ENCODE measurements at regions not wholly inside any gene's neighbourhood (a gene's known extent, or its start where the extent isn't known, plus 50 kb on each side); places are given as distances from the start of the nearest gene placed in this dataset.
"Not testable (repeated sequence)": the region's sequence is repeated elsewhere in the genome, so short reads cannot be mapped to it uniquely, and the experiment has no call there.

- Histone ChIP-seq H3K9me3 (no peaks in the 10 kb centered on the region), H3K4me3 (no peak overlapping the region), H3K36me3 (no peaks in the 10 kb centered on the region), H3K27me3 (no peaks in the 10 kb centered on the region), H3K27ac (no peak overlapping the region), H3K4me1 (no peaks in the 10 kb centered on the region)
- DNase-seq (no peak), ATAC-seq (no peak)
- intact Hi-C loops (cut with DNase I; ENCODE audit: low total_unique reads) (no loop called here), in situ Hi-C loops (cut with MboI; ENCODE audit: low sequenced_read_pairs in 4 of 4) (no loop called here)
- TF ChIP-seq POLR2A (IDR thresholded peaks at IDR 0.05) = no peak
- no peak for TF ChIP-seq CTCF (IDR thresholded peaks at IDR 0.05 in 4 of 5, conservative IDR thresholded peaks at IDR 0.05 in 1 of 5)
These were observed 358.7 kb upstream of the EMCN start for GRCh38 chr4:100876546-100876945.

DNA sequence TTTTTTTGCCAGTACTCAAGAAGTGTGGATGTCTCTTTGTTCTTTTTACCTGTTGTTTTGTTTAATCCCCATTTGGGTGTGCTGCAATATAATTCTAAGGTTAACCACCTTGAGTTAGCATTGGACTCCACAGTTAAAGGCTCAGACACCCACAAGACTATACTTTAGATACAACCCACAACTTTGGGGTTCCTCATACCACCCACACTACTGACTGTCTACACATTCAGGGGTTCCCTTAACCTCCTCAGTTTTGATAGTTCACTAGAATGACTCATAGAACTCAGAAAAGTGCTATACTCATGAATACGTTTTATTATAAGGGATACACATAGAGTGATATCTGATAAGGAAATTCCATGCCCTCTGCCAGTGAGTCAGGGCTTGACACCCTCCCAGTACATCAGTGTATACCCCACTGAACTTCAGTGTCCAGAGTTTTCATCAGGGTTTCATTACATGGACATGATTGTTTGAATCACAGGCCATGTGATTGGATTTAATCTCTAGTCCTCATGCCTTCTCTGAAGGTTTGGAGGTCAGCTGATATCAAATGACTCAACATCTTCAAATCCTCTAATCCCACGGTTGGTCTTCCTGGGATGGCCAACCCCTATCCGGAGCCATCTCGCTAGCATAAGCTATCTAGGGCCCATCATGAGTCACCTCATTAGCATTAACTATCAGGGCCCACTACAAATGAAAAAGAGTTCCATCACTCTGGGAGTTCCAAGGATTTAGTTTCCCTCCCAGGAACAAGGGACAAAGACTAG is 357.7 kb upstream of the EMCN start:
- DNase-seq (no peak), ATAC-seq (no peak)
- Histone ChIP-seq H3K27me3 (no peaks in the 10 kb centered on the region), H3K4me3 (no peak overlapping the region), H3K27ac (no peak overlapping the region), H3K9me3 (no peaks in the 10 kb centered on the region), H3K36me3 (no peaks in the 10 kb centered on the region), H3K4me1 (no peaks in the 10 kb centered on the region)
- no peak for TF ChIP-seq POLR2A (IDR thresholded peaks at IDR 0.05)
- TF ChIP-seq CTCF (IDR thresholded peaks at IDR 0.05 in 4 of 5, conservative IDR thresholded peaks at IDR 0.05 in 1 of 5) = no peak
- in situ Hi-C loops (cut with MboI; ENCODE audit: low sequenced_read_pairs in 4 of 4) = no loop called here
- intact Hi-C loops (cut with DNase I; ENCODE audit: low total_unique reads) = no loop called here

GRCh38 chr4:100872811-100873210 is 355.0 kb upstream of the EMCN start:
- no peak for TF ChIP-seq POLR2A (IDR thresholded peaks at IDR 0.05)
- Histone ChIP-seq H3K4me3 (no peak overlapping the region), H3K36me3 (no peaks in the 10 kb centered on the region), H3K27ac (no peak overlapping the region), H3K4me1 (no peaks in the 10 kb centered on the region), H3K9me3 (no peaks in the 10 kb centered on the region), H3K27me3 (no peaks in the 10 kb centered on the region)
- no peak for ATAC-seq
- DNase-seq = no peak
- intact Hi-C loops (cut with DNase I; ENCODE audit: low total_unique reads) = no loop called here
- in situ Hi-C loops (cut with MboI; ENCODE audit: low sequenced_read_pairs in 4 of 4) = no loop called here

GRCh38 chr4:100870940-100871772 is 353.3 kb upstream of the EMCN start:
- H3K9me3 ChIP-seq = no peaks in the 10 kb centered on the region
- no peak overlapping the region for H3K27ac ChIP-seq
- TF ChIP-seq CTCF (IDR thresholded peaks at IDR 0.05 in 4 of 5, conservative IDR thresholded peaks at IDR 0.05 in 1 of 5) = no peak
- TF ChIP-seq POLR2A (IDR thresholded peaks at IDR 0.05) = no peak
- H3K4me3 ChIP-seq = no peak overlapping the region
- intact Hi-C loops (cut with DNase I; ENCODE audit: low total_unique reads) = no loop called here
- in situ Hi-C loops (cut with MboI; ENCODE audit: low sequenced_read_pairs in 4 of 4) = no loop called here
- H3K36me3 ChIP-seq = no peaks in the 10 kb centered on the region
- no peaks in the 10 kb centered on the region for H3K27me3 ChIP-seq
- ATAC-seq (no peak), DNase-seq (no peak)
- H3K4me1 ChIP-seq = no peaks in the 10 kb centered on the region

GRCh38 chr4:100869276-100869675 is 351.5 kb upstream of the EMCN start:
- H3K9me3 ChIP-seq = no peaks in the 10 kb centered on the region
- TF ChIP-seq CTCF (IDR thresholded peaks at IDR 0.05 in 4 of 5, conservative IDR thresholded peaks at IDR 0.05 in 1 of 5) = no peak
- no peak for TF ChIP-seq POLR2A (IDR thresholded peaks at IDR 0.05)
- no peaks in the 10 kb centered on the region for H3K4me1 ChIP-seq
- intact Hi-C loops (cut with DNase I; ENCODE audit: low total_unique reads) = no loop called here
- DNase-seq (no peak), ATAC-seq (no peak)
- in situ Hi-C loops (cut with MboI; ENCODE audit: low sequenced_read_pairs in 4 of 4) = no loop called here
- no peak overlapping the region for H3K4me3 ChIP-seq
- H3K36me3 ChIP-seq = no peaks in the 10 kb centered on the region
- no peak overlapping the region for H3K27ac ChIP-seq
- H3K27me3 ChIP-seq = no peaks in the 10 kb centered on the region

GRCh38 chr4:100868281-100868680 is 350.5 kb upstream of the EMCN start:
- DNase-seq; H3K27me3 ChIP-seq; in situ Hi-C loops (cut with MboI; ENCODE audit: low sequenced_read_pairs in 4 of 4); H3K27ac ChIP-seq; H3K9me3 ChIP-seq; H3K4me3 ChIP-seq; H3K4me1 ChIP-seq; intact Hi-C loops (cut with DNase I; ENCODE audit: low total_unique reads); H3K36me3 ChIP-seq; ATAC-seq: not testable (repeated sequence)

Data from gastrocnemius medialis (tissue), 4 donors.